ENCODE measurements at regions not wholly inside any gene's neighbourhood (a gene's known extent, or its start where the extent isn't known, plus 50 kb on each side); places are given as distances from the start of the nearest gene placed in this dataset.

GRCh38 chr4:156584100-156584499 is 387.5 kb downstream of the PDGFC start:
- H3K9me3 ChIP-seq (ENCODE audit: insufficient read depth, low read depth, low read length) = no peaks in the 10 kb centered on the region
- H3K4me3 ChIP-seq (ENCODE audit: low read length) = no peak overlapping the region
- H3K27me3 ChIP-seq (ENCODE audit: insufficient read depth, low read length) = no peaks in the 10 kb centered on the region
- no peak overlapping the region for H3K9ac ChIP-seq (ENCODE audit: low read depth, low read length)
- H3K4me1 ChIP-seq (ENCODE audit: insufficient read depth, low read length) = no peaks in the 10 kb centered on the region
- no peak overlapping the region for H3K27ac ChIP-seq (ENCODE audit: low read length)
- no peaks in the 10 kb centered on the region for H3K36me3 ChIP-seq (ENCODE audit: insufficient read depth, low read depth, low read length)

- H3K27ac ChIP-seq (ENCODE audit: low read length) = no peak overlapping the region
- H3K27me3 ChIP-seq (ENCODE audit: insufficient read depth, low read length) = no peaks in the 10 kb centered on the region
- no peaks in the 10 kb centered on the region for H3K4me1 ChIP-seq (ENCODE audit: insufficient read depth, low read length)
- no peak overlapping the region for H3K4me3 ChIP-seq (ENCODE audit: low read length)
- no peak overlapping the region for H3K9ac ChIP-seq (ENCODE audit: low read depth, low read length)
- H3K9me3 ChIP-seq (ENCODE audit: insufficient read depth, low read depth, low read length) = no peaks in the 10 kb centered on the region
- H3K36me3 ChIP-seq (ENCODE audit: insufficient read depth, low read depth, low read length) = no peaks in the 10 kb centered on the region
Measured at GRCh38 chr4:156583265-156583664, 388.3 kb downstream of the PDGFC start.

- Histone ChIP-seq H3K27ac (ENCODE audit: low read length) (no peak overlapping the region), H3K36me3 (ENCODE audit: insufficient read depth, low read depth, low read length) (no peaks in the 10 kb centered on the region), H3K27me3 (ENCODE audit: insufficient read depth, low read length) (no peaks in the 10 kb centered on the region), H3K9me3 (ENCODE audit: insufficient read depth, low read depth, low read length) (no peaks in the 10 kb centered on the region), H3K9ac (ENCODE audit: low read depth, low read length) (no peak overlapping the region), H3K4me3 (ENCODE audit: low read length) (no peak overlapping the region), H3K4me1 (ENCODE audit: insufficient read depth, low read length) (no peaks in the 10 kb centered on the region)
Measured at GRCh38 chr4:156581282-156582063, 390.1 kb downstream of the PDGFC start.

GRCh38 chr4:156578713-156579112 is 392.9 kb downstream of the PDGFC start:
- no peak overlapping the region for H3K27ac ChIP-seq (ENCODE audit: low read length)
- H3K9ac ChIP-seq (ENCODE audit: low read depth, low read length) = no peak overlapping the region
- no peaks in the 10 kb centered on the region for H3K27me3 ChIP-seq (ENCODE audit: insufficient read depth, low read length)
- no peak overlapping the region for H3K4me3 ChIP-seq (ENCODE audit: low read length)
- H3K36me3 ChIP-seq (ENCODE audit: insufficient read depth, low read depth, low read length) = no peaks in the 10 kb centered on the region
- H3K4me1 ChIP-seq (ENCODE audit: insufficient read depth, low read length) = no peaks in the 10 kb centered on the region
- no peaks in the 10 kb centered on the region for H3K9me3 ChIP-seq (ENCODE audit: insufficient read depth, low read depth, low read length)

GRCh38 chr4:156578005-156578404 is 393.6 kb downstream of the PDGFC start:
- Histone ChIP-seq H3K36me3 (ENCODE audit: insufficient read depth, low read depth, low read length) (no peaks in the 10 kb centered on the region), H3K4me1 (ENCODE audit: insufficient read depth, low read length) (no peaks in the 10 kb centered on the region), H3K9ac (ENCODE audit: low read depth, low read length) (no peak overlapping the region), H3K27me3 (ENCODE audit: insufficient read depth, low read length) (no peaks in the 10 kb centered on the region), H3K27ac (ENCODE audit: low read length) (no peak overlapping the region), H3K4me3 (ENCODE audit: low read length) (no peak overlapping the region), H3K9me3 (ENCODE audit: insufficient read depth, low read depth, low read length) (no peaks in the 10 kb centered on the region)

- no peak overlapping the region for H3K9ac ChIP-seq (ENCODE audit: low read depth, low read length)
- H3K36me3 ChIP-seq (ENCODE audit: insufficient read depth, low read depth, low read length) = no peaks in the 10 kb centered on the region
- H3K4me1 ChIP-seq (ENCODE audit: insufficient read depth, low read length) = no peaks in the 10 kb centered on the region
- H3K27me3 ChIP-seq (ENCODE audit: insufficient read depth, low read length) = no peaks in the 10 kb centered on the region
- H3K9me3 ChIP-seq (ENCODE audit: insufficient read depth, low read depth, low read length) = no peaks in the 10 kb centered on the region
- no peak overlapping the region for H3K4me3 ChIP-seq (ENCODE audit: low read length)
- H3K27ac ChIP-seq (ENCODE audit: low read length) = no peak overlapping the region
Measured at GRCh38 chr4:156576946-156577345, 394.7 kb downstream of the PDGFC start.

- Histone ChIP-seq H3K9me3 (ENCODE audit: insufficient read depth, low read depth, low read length) (no peaks in the 10 kb centered on the region), H3K27me3 (ENCODE audit: insufficient read depth, low read length) (no peaks in the 10 kb centered on the region), H3K4me1 (ENCODE audit: insufficient read depth, low read length) (no peaks in the 10 kb centered on the region), H3K9ac (ENCODE audit: low read depth, low read length) (no peak overlapping the region), H3K4me3 (ENCODE audit: low read length) (no peak overlapping the region), H3K36me3 (ENCODE audit: insufficient read depth, low read depth, low read length) (no peaks in the 10 kb centered on the region), H3K27ac (ENCODE audit: low read length) (no peak overlapping the region)
Measured at GRCh38 chr4:156575430-156576073, 396.0 kb downstream of the PDGFC start.

GRCh38 chr4:156571146-156571545 is 400.5 kb downstream of the PDGFC start:
- Histone ChIP-seq H3K4me1 (ENCODE audit: insufficient read depth, low read length) (peaks cover 5% of the 10 kb centered on the region; the same call in 1 of the 2 replicates), H3K36me3 (ENCODE audit: insufficient read depth, low read depth, low read length) (no peaks in the 10 kb centered on the region), H3K27ac (ENCODE audit: low read length) (no peak overlapping the region), H3K9ac (ENCODE audit: low read depth, low read length) (no peak overlapping the region), H3K27me3 (ENCODE audit: insufficient read depth, low read length) (no peaks in the 10 kb centered on the region), H3K9me3 (ENCODE audit: insufficient read depth, low read depth, low read length) (no peaks in the 10 kb centered on the region), H3K4me3 (ENCODE audit: low read length) (no peak overlapping the region)

GRCh38 chr4:156569535-156569934 is 402.1 kb downstream of the PDGFC start:
- Histone ChIP-seq H3K27me3 (ENCODE audit: insufficient read depth, low read length) (no peaks in the 10 kb centered on the region), H3K4me1 (ENCODE audit: insufficient read depth, low read length) (peaks cover 5% of the 10 kb centered on the region; the same call in 1 of the 2 replicates), H3K27ac (ENCODE audit: low read length) (no peak overlapping the region), H3K9me3 (ENCODE audit: insufficient read depth, low read depth, low read length) (no peaks in the 10 kb centered on the region), H3K9ac (ENCODE audit: low read depth, low read length) (no peak overlapping the region), H3K4me3 (ENCODE audit: low read length) (no peak overlapping the region), H3K36me3 (ENCODE audit: insufficient read depth, low read depth, low read length) (no peaks in the 10 kb centered on the region)

GRCh38 chr4:156568484-156568883 is 403.1 kb downstream of the PDGFC start:
- Histone ChIP-seq H3K27me3 (ENCODE audit: insufficient read depth, low read length) (no peaks in the 10 kb centered on the region), H3K4me1 (ENCODE audit: insufficient read depth, low read length) (peaks cover 5% of the 10 kb centered on the region; the same call in 1 of the 2 replicates), H3K4me3 (ENCODE audit: low read length) (no peak overlapping the region)

GRCh38 chr4:156568041-156568440 is 403.6 kb downstream of the PDGFC start:
- no peak overlapping the region for H3K4me3 ChIP-seq (ENCODE audit: low read length)
- H3K27ac ChIP-seq (ENCODE audit: low read length) = no peak overlapping the region
- H3K9ac ChIP-seq (ENCODE audit: low read depth, low read length) = no peak overlapping the region
- no peaks in the 10 kb centered on the region for H3K27me3 ChIP-seq (ENCODE audit: insufficient read depth, low read length)
- H3K4me1 ChIP-seq (ENCODE audit: insufficient read depth, low read length) = peaks cover 5% of the 10 kb centered on the region; the same call in 1 of the 2 replicates
- H3K36me3 ChIP-seq (ENCODE audit: insufficient read depth, low read depth, low read length) = no peaks in the 10 kb centered on the region
- no peaks in the 10 kb centered on the region for H3K9me3 ChIP-seq (ENCODE audit: insufficient read depth, low read depth, low read length)

More at GRCh38 chr4:156568484-156568883, 403.1 kb downstream of the PDGFC start:
- no peak overlapping the region for H3K9ac ChIP-seq (ENCODE audit: low read depth, low read length)
- no peaks in the 10 kb centered on the region for H3K36me3 ChIP-seq (ENCODE audit: insufficient read depth, low read depth, low read length)
- H3K27ac ChIP-seq (ENCODE audit: low read length) = no peak overlapping the region
- no peaks in the 10 kb centered on the region for H3K9me3 ChIP-seq (ENCODE audit: insufficient read depth, low read depth, low read length)

GRCh38 chr4:156560701-156561100 is 410.9 kb downstream of the PDGFC start:
- no peak overlapping the region for H3K9ac ChIP-seq (ENCODE audit: low read depth, low read length)
- no peaks in the 10 kb centered on the region for H3K36me3 ChIP-seq (ENCODE audit: insufficient read depth, low read depth, low read length)
- H3K4me3 ChIP-seq (ENCODE audit: low read length) = no peak overlapping the region
- no peaks in the 10 kb centered on the region for H3K9me3 ChIP-seq (ENCODE audit: insufficient read depth, low read depth, low read length)
- H3K27ac ChIP-seq (ENCODE audit: low read length) = no peak overlapping the region
- no peaks in the 10 kb centered on the region for H3K4me1 ChIP-seq (ENCODE audit: insufficient read depth, low read length)
- H3K27me3 ChIP-seq (ENCODE audit: insufficient read depth, low read length) = no peaks in the 10 kb centered on the region
